Kidney (tissue), 13 donors: ENCODE measurements at regions not wholly inside any gene's neighbourhood (a gene's known extent, or its start where the extent isn't known, plus 50 kb on each side); places are given as distances from the start of the nearest gene placed in this dataset.

Experiments
- DNase-seq, 5 donors: peaks; one replicate each; pipeline ENCODE4 v3.0.0-alpha.2; 2013 to 2020
- FAIRE-seq: peaks from 2 replicates; lab custom pipeline; 2012; peaks lifted over from hg19 to GRCh38; lab: Jason Lieb, UNC
- H3K27ac ChIP-seq, 2 donors: one replicate each; pipeline ENCODE4 v1.7.0; 2013; ENCODE audit warnings: low read depth in 2 of 2, low read length in 2 of 2, inconsistent platforms in 1 of 2
- H3K27me3 ChIP-seq: one replicate; pipeline ENCODE4 v1.7.1; 2013; ENCODE audit warnings: low read length, inconsistent platforms; ENCODE audit not compliant: control insufficient read depth, insufficient read depth
- H3K36me3 ChIP-seq, 3 donors: one replicate each; pipeline versions ENCODE4 v1.7.0 to v1.7.1; 2013; ENCODE audit warnings: low read length in 3 of 3, control low read depth in 1 of 3, inconsistent platforms in 1 of 3; ENCODE audit not compliant: insufficient read depth in 3 of 3, control insufficient read depth in 2 of 3
- H3K4me1 ChIP-seq, 3 donors: one replicate each; pipeline versions ENCODE4 v1.7.0 to v1.7.1; 2013; ENCODE audit warnings: low read length in 3 of 3, inconsistent platforms in 1 of 3, low read depth in 1 of 3; ENCODE audit not compliant: control insufficient read depth in 2 of 3, insufficient read depth in 2 of 3
- H3K4me3 ChIP-seq, 3 donors: one replicate each; pipeline versions ENCODE4 v1.7.0 to v1.8.1; 2013; ENCODE audit warnings: low read length in 3 of 3, control low read depth in 1 of 3, inconsistent platforms in 1 of 3
- H3K9ac ChIP-seq, 3 donors: one replicate each; pipeline versions ENCODE4 v1.7.0 to v1.7.1; 2013; ENCODE audit warnings: low read length in 3 of 3, control low read depth in 1 of 3, inconsistent platforms in 1 of 3
- H3K9me3 ChIP-seq, 3 donors: one replicate each; pipeline versions ENCODE4 v1.7.0 to v1.7.1; 2013; ENCODE audit warnings: low read length in 3 of 3, control low read depth in 1 of 3, inconsistent platforms in 1 of 3; ENCODE audit not compliant: control insufficient read depth in 2 of 3, insufficient read depth in 1 of 3
- intact Hi-C: fragments of 100-400 bp; cut with DNase I; formaldehyde crosslinking; loops from one replicate; pipeline ENCODE4 v1.11.1; 2022
- TF ChIP-seq, protein P1 (sequence below): IDR thresholded peaks from 3 replicates; pipeline ENCODE4 v1.5.1; 2012; ENCODE audit warnings: mild to moderate bottlenecking, moderate library complexity, borderline replicate concordance; ENCODE audit not compliant: insufficient read depth; ENCODE audit errors: extremely low read depth
- donor health status: control.
- donor health status: control.
- donor health status: control.
- donor health status: control.
- donor health status: control.
- donor health status: DM: yes; HTN: yes; CAD: no.
- donor health status: Normal renal cell carcinoma (clear cell type).

- H3K27me3 ChIP-seq, result no peaks in the 10 kb centered on the region
- DNase-seq (no peak), FAIRE-seq (no peak)
- no peak overlapping the region for H3K4me3 ChIP-seq
- H3K27ac ChIP-seq, result no peak overlapping the region
- no peak overlapping the region for H3K9ac ChIP-seq
- TF ChIP-seq, protein P1, sequence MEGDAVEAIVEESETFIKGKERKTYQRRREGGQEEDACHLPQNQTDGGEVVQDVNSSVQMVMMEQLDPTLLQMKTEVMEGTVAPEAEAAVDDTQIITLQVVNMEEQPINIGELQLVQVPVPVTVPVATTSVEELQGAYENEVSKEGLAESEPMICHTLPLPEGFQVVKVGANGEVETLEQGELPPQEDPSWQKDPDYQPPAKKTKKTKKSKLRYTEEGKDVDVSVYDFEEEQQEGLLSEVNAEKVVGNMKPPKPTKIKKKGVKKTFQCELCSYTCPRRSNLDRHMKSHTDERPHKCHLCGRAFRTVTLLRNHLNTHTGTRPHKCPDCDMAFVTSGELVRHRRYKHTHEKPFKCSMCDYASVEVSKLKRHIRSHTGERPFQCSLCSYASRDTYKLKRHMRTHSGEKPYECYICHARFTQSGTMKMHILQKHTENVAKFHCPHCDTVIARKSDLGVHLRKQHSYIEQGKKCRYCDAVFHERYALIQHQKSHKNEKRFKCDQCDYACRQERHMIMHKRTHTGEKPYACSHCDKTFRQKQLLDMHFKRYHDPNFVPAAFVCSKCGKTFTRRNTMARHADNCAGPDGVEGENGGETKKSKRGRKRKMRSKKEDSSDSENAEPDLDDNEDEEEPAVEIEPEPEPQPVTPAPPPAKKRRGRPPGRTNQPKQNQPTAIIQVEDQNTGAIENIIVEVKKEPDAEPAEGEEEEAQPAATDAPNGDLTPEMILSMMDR, result no peak
- intact Hi-C loops, result no loop called here
- H3K9me3 ChIP-seq, result no peaks in the 10 kb centered on the region
- H3K36me3 ChIP-seq, result no peaks in the 10 kb centered on the region
- H3K4me1 ChIP-seq, result peaks cover 0 to 9% (median 4%) of the 10 kb centered on the region in 3 donors
Observed at GRCh38 chr5:173726846-173727557, 110.6 kb upstream of the BOD1 start.

GRCh38 chr5:173727839-173728778 is 111.7 kb upstream of the BOD1 start:
- Histone ChIP-seq H3K9me3 (no peaks in the 10 kb centered on the region), H3K27ac (no peak overlapping the region), H3K4me3 (no peak overlapping the region), H3K9ac (no peak overlapping the region), H3K36me3 (no peaks in the 10 kb centered on the region), H3K27me3 (no peaks in the 10 kb centered on the region), H3K4me1 (peaks cover 0 to 8% (median 4%) of the 10 kb centered on the region in 3 donors)
- TF ChIP-seq, protein P1, result no peak
- intact Hi-C loops, result no loop called here
- DNase-seq (no peak), FAIRE-seq (no peak)

DNA sequence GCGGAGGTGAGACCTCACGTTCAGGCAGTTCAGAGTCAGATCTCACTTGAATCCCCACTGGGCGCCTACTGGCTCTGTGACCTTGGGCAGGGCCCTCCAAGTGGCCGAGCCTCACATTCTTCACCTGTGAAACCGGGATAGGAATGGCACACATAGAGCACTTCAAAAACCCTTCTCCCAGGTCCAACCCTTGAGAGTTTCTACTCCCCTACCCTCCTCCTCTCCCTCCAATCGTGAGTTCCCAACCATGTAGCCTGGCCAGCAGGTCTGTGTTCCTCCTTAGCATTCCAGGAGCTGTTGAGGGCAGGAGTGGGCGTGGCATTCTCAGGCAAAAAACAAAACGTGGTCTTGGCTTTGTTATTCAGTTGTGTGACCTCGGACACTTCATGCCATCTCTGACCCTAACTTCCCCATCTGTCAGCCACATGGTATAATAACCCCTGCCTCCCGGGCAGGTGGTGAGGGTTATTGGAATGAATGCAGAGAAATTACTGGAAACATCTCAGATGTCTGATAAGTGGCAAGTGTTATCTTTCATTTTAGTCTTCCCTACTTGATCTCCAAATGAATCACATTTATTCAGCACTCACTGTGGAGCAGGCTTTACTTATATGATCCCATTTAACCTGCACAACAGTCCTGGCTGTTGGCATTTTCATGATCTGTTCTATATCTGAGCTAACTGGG is 112.8 kb upstream of the BOD1 start:
- DNase-seq (no peak), FAIRE-seq (no peak)
- H3K4me1 ChIP-seq, result peaks cover 0 to 8% (median 4%) of the 10 kb centered on the region in 3 donors
- H3K27me3 ChIP-seq, result no peaks in the 10 kb centered on the region
- TF ChIP-seq, protein P1, result no peak
- H3K9ac ChIP-seq, result no peak overlapping the region
- H3K4me3 ChIP-seq, result no peak overlapping the region
- no peak overlapping the region for H3K27ac ChIP-seq
- H3K36me3 ChIP-seq, result no peaks in the 10 kb centered on the region
- H3K9me3 ChIP-seq, result no peaks in the 10 kb centered on the region
- intact Hi-C loops, result no loop called here
